CD4-positive, CD25-positive, alpha-beta regulatory T cell (primary cell): ENCODE measurements at regions not wholly inside any gene's neighbourhood (a gene's known extent, or its start where the extent isn't known, plus 50 kb on each side); places are given as distances from the start of the nearest gene placed in this dataset.
"Not testable (repeated sequence)": the region's sequence is repeated elsewhere in the genome, so short reads cannot be mapped to it uniquely, and the experiment has no call there.

ENCODE experiments used
- ATAC-seq, 2 donors: fragments of 150-1000 bp; cut with Tn5 transposase; one replicate each; pipeline ENCODE4 v1.10.0; 2021; ENCODE audit warnings: low read depth in 2 of 2, moderate number of reproducible peaks in 2 of 2, moderate library complexity in 1 of 2
- DNase-seq, 3 donors: peaks; one replicate each; pipeline versions ENCODE4 v3.0.0 to v3.0.0-alpha.2; 2012 to 2022; ENCODE audit warnings: mixed read lengths in 1 of 3
- H3K27ac ChIP-seq: one replicate; pipeline ENCODE4 v1.7.0; 2013; ENCODE audit warnings: mild to moderate bottlenecking, low read length; ENCODE audit not compliant: insufficient read depth, poor library complexity, severe bottlenecking
- H3K27me3 ChIP-seq: one replicate; pipeline ENCODE4 v1.7.0; 2013; ENCODE audit warnings: low read length; ENCODE audit not compliant: control insufficient read depth, insufficient read depth
- H3K36me3 ChIP-seq: one replicate; pipeline ENCODE4 v1.7.0; 2013; ENCODE audit warnings: mild to moderate bottlenecking, low read length, moderate library complexity; ENCODE audit not compliant: control insufficient read depth, insufficient read depth
- H3K4me1 ChIP-seq: 2 replicates; pipeline ENCODE4 v1.7.0; 2013; ENCODE audit warnings: mild to moderate bottlenecking, low read length; ENCODE audit not compliant: insufficient read depth, control insufficient read depth, poor library complexity, severe bottlenecking
- H3K4me3 ChIP-seq: one replicate; pipeline ENCODE4 v1.7.0; 2013; ENCODE audit warnings: low read depth, mild to moderate bottlenecking, low read length, moderate library complexity
- H3K9me3 ChIP-seq, 2 experiments: 1 replicate in 1 of 2; 2 replicates in 1 of 2; pipeline ENCODE4 v1.7.0; 2013; ENCODE audit warnings: low read length in 2 of 2, mild to moderate bottlenecking in 1 of 2, moderate library complexity in 1 of 2; ENCODE audit not compliant: control insufficient read depth in 2 of 2
- H3K27ac Mint-ChIP-seq, 3 donors: one replicate each; pipeline ENCODE4 v1.8.0; 2020 to 2022; ENCODE audit warnings: mild to moderate bottlenecking in 3 of 3, mixed read lengths in 3 of 3, moderate library complexity in 2 of 3
- H3K27me3 Mint-ChIP-seq: one replicate; pipeline ENCODE4 v1.8.0; 2022; ENCODE audit warnings: mild to moderate bottlenecking, mixed read lengths
- H3K36me3 Mint-ChIP-seq: one replicate; pipeline ENCODE4 v1.8.0; 2020; ENCODE audit warnings: mixed read lengths
- H3K4me1 Mint-ChIP-seq, 4 donors: one replicate each; pipeline ENCODE4 v1.8.0; 2020 to 2022; ENCODE audit warnings: mixed read lengths in 4 of 4, mild to moderate bottlenecking in 1 of 4
- H3K4me3 Mint-ChIP-seq, 4 donors: one replicate each; pipeline ENCODE4 v1.8.0; 2020 to 2022; ENCODE audit warnings: mild to moderate bottlenecking in 4 of 4, mixed read lengths in 4 of 4, moderate library complexity in 3 of 4
- H3K9me3 Mint-ChIP-seq, 7 donors: one replicate each; pipeline ENCODE4 v1.8.0; 2020 to 2022; ENCODE audit warnings: mixed read lengths in 7 of 7, mild to moderate bottlenecking in 3 of 7, moderate library complexity in 2 of 7

DNA sequence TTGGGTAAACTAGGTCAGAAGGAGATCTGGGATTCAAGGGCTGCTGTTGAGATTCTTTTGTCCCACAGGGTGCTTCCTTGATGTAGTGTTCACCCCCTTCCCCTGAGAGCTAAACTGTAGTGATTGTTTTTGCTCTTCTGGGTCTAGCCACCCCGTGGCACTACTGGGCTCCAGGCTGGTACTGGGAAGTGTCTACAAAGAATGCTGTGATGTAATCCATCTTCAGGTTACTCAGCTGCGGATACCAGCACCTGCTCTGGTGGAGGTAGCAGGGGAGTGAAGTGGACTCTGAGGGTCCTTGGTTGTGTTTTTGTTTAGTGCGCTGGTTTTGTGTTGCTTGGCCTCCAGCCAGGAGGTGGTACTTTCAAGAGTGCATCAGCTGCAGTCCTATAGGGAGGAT lies 365.5 kb downstream of the ZNF674 start:
- no peak for DNase-seq
- H3K36me3 Mint-ChIP-seq, result no peaks in the 10 kb centered on the region
- Histone ChIP-seq H3K9me3 (no peaks in the 10 kb centered on the region), H3K36me3 (no peaks in the 10 kb centered on the region), H3K4me3 (no peak overlapping the region), H3K27me3 (no peaks in the 10 kb centered on the region), H3K4me1 (no peaks in the 10 kb centered on the region), H3K27ac (no peak overlapping the region)
- H3K27me3 Mint-ChIP-seq, result peaks cover 4% of the 10 kb centered on the region
- H3K4me3 Mint-ChIP-seq, result no peak overlapping the region
- peaks cover 0 to 7% (median 0%) of the 10 kb centered on the region in 7 donors for H3K9me3 Mint-ChIP-seq
- no peak for ATAC-seq
- H3K27ac Mint-ChIP-seq, result no peak overlapping the region
- no peaks in the 10 kb centered on the region for H3K4me1 Mint-ChIP-seq

- Mint-ChIP-seq H3K27me3 (peaks cover 4% of the 10 kb centered on the region), H3K4me1 (no peaks in the 10 kb centered on the region), H3K27ac (no peak overlapping the region), H3K9me3 (peaks cover 0 to 7% (median 0%) of the 10 kb centered on the region in 7 donors), H3K36me3 (no peaks in the 10 kb centered on the region), H3K4me3 (no peak overlapping the region)
- no peaks in the 10 kb centered on the region for H3K27me3 ChIP-seq
- H3K4me3 ChIP-seq, result no peak overlapping the region
- ATAC-seq (no peak), DNase-seq (no peak)
- no peaks in the 10 kb centered on the region for H3K4me1 ChIP-seq
- no peaks in the 10 kb centered on the region for H3K36me3 ChIP-seq
- H3K27ac ChIP-seq, result no peak overlapping the region
- H3K9me3 ChIP-seq, result no peaks in the 10 kb centered on the region
These were observed 366.5 kb downstream of the ZNF674 start for GRCh38 chrX:46178763-46179162.

- Histone ChIP-seq H3K27ac (no peak overlapping the region), H3K36me3 (no peaks in the 10 kb centered on the region), H3K4me3 (no peak overlapping the region), H3K4me1 (no peaks in the 10 kb centered on the region), H3K27me3 (no peaks in the 10 kb centered on the region), H3K9me3 (no peaks in the 10 kb centered on the region)
- ATAC-seq, result no peak
- no peak overlapping the region for H3K27ac Mint-ChIP-seq
- H3K9me3 Mint-ChIP-seq, result peaks cover 0 to 6% (median 0%) of the 10 kb centered on the region in 7 donors
- H3K4me3 Mint-ChIP-seq, result no peak overlapping the region
- DNase-seq, result no peak
- no peaks in the 10 kb centered on the region for H3K36me3 Mint-ChIP-seq
- H3K4me1 Mint-ChIP-seq, result no peaks in the 10 kb centered on the region
- H3K27me3 Mint-ChIP-seq, result peaks cover 4% of the 10 kb centered on the region
These were observed 372.1 kb downstream of the ZNF674 start for GRCh38 chrX:46173159-46173558.

DNA sequence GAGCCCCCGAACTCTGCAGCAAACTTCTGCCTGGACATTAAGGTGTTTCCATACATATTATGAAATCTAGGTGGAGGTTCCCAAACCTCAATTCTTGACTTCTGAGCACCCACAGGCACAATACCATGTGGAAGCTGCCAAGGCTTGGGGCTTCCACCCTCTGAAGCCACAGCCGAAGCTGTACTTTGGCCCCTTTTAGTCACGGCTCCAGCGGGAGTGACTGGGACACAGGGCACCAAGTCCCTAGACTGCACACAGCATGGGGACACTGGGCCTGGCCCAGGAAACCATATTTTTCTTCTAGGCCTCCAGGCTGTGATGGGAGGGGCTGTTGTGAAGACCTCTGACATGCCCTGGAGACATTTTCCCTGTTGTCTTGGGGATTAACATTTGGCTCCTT lies 373.8 kb downstream of the ZNF674 start:
- not testable (repeated sequence) for H3K27me3 Mint-ChIP-seq, H3K4me3 ChIP-seq, H3K4me3 Mint-ChIP-seq, H3K27ac ChIP-seq, H3K9me3 Mint-ChIP-seq, H3K27ac Mint-ChIP-seq, H3K27me3 ChIP-seq, H3K36me3 ChIP-seq, H3K4me1 Mint-ChIP-seq, H3K9me3 ChIP-seq, H3K36me3 Mint-ChIP-seq, H3K4me1 ChIP-seq, ATAC-seq, DNase-seq

DNA sequence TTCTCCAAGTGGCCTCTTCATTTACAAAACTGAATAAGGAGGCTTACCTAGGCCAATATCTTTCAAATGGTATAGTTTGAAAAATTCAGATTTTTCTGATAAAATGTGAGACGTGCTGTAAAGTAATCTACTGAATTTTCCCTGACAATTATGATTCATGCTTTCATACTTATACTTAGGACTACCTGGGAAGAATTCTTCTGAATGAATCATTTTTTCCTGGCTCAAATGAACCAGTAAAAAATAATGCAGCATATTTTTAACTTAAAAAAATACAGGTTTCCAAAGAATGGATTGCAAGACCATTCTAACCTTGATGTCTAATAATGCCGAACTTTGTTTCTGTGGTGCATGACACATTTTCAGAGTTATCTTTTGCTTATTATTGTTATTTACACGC lies 375.4 kb downstream of the ZNF674 start:
- no peak for DNase-seq
- Mint-ChIP-seq H3K27ac (no peak overlapping the region), H3K9me3 (peaks cover 0 to 3% (median 0%) of the 10 kb centered on the region in 7 donors), H3K27me3 (no peaks in the 10 kb centered on the region), H3K36me3 (no peaks in the 10 kb centered on the region), H3K4me1 (no peaks in the 10 kb centered on the region), H3K4me3 (no peak overlapping the region)
- H3K4me1 ChIP-seq, result no peaks in the 10 kb centered on the region
- H3K9me3 ChIP-seq, result no peaks in the 10 kb centered on the region
- H3K36me3 ChIP-seq, result no peaks in the 10 kb centered on the region
- no peak for ATAC-seq
- H3K4me3 ChIP-seq, result no peak overlapping the region
- no peak overlapping the region for H3K27ac ChIP-seq
- H3K27me3 ChIP-seq, result no peaks in the 10 kb centered on the region

- Mint-ChIP-seq H3K9me3 (peaks cover 0 to 3% (median 0%) of the 10 kb centered on the region in 7 donors), H3K36me3 (no peaks in the 10 kb centered on the region), H3K27me3 (no peaks in the 10 kb centered on the region), H3K4me3 (no peak overlapping the region), H3K4me1 (no peaks in the 10 kb centered on the region), H3K27ac (no peak overlapping the region)
- ATAC-seq, result no peak
- Histone ChIP-seq H3K27ac (no peak overlapping the region), H3K4me1 (no peaks in the 10 kb centered on the region), H3K36me3 (no peaks in the 10 kb centered on the region), H3K9me3 (no peaks in the 10 kb centered on the region), H3K4me3 (no peak overlapping the region), H3K27me3 (no peaks in the 10 kb centered on the region)
- no peak for DNase-seq
These were observed 377.0 kb downstream of the ZNF674 start for GRCh38 chrX:46168254-46168653.

GRCh38 chrX:46165866-46166265 lies 379.4 kb downstream of the ZNF674 start:
- H3K4me1 Mint-ChIP-seq, result no peaks in the 10 kb centered on the region
- Histone ChIP-seq H3K9me3 (no peaks in the 10 kb centered on the region), H3K4me1 (no peaks in the 10 kb centered on the region), H3K27me3 (no peaks in the 10 kb centered on the region), H3K27ac (no peak overlapping the region), H3K4me3 (no peak overlapping the region), H3K36me3 (no peaks in the 10 kb centered on the region)
- H3K36me3 Mint-ChIP-seq, result no peaks in the 10 kb centered on the region
- DNase-seq (no peak), ATAC-seq (no peak)
- peaks cover 0 to 1% (median 0%) of the 10 kb centered on the region in 7 donors for H3K9me3 Mint-ChIP-seq
- no peak overlapping the region for H3K4me3 Mint-ChIP-seq
- no peak overlapping the region for H3K27ac Mint-ChIP-seq
- no peaks in the 10 kb centered on the region for H3K27me3 Mint-ChIP-seq

DNA sequence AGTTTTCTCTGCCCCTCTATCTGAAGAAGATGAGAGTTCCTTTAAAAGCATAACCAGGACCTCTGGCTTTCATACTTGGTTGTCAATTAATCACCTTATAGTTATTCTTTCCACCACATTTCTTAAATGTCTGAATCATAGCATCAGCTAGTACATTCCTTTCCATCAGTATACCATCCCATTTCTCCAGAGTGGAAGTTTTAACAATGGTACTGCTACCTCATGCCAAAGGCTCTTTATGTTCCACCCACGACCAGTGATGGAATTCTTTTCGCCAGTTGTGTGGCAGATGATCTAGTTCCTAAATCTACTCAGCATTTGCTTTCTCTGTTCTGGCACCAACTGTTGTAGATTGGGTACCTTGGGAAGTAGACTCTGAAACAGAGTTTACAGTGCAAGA lies 379.8 kb downstream of the ZNF674 start:
- H3K4me1 Mint-ChIP-seq, result no peaks in the 10 kb centered on the region
- H3K4me3 ChIP-seq, result no peak overlapping the region

More for the DNA sequence above, 379.8 kb downstream of the ZNF674 start:
- peaks cover 0 to 1% (median 0%) of the 10 kb centered on the region in 7 donors for H3K9me3 Mint-ChIP-seq
- DNase-seq, result no peak
- no peaks in the 10 kb centered on the region for H3K27me3 Mint-ChIP-seq
- Histone ChIP-seq H3K9me3 (no peaks in the 10 kb centered on the region), H3K4me1 (no peaks in the 10 kb centered on the region), H3K27ac (no peak overlapping the region), H3K27me3 (no peaks in the 10 kb centered on the region), H3K36me3 (no peaks in the 10 kb centered on the region)
- H3K27ac Mint-ChIP-seq, result no peak overlapping the region
- H3K36me3 Mint-ChIP-seq, result no peaks in the 10 kb centered on the region
- no peak for ATAC-seq
- no peak overlapping the region for H3K4me3 Mint-ChIP-seq
